ENCODE measurements at regions not wholly inside any gene's neighbourhood (a gene's known extent, or its start where the extent isn't known, plus 50 kb on each side); places are given as distances from the start of the nearest gene placed in this dataset.

- TF ChIP-seq CTCF (IDR thresholded peaks at IDR 0.05) (no peak), POLR2A (IDR thresholded peaks at IDR 0.05) (no peak), EP300 (IDR thresholded peaks at IDR 0.05) (no peak)
These were observed 433.8 kb upstream of the CDH6 start for GRCh38 chr5:30759731-30760130.

Measured in ovary (tissue), 3 donors.